NCI-H2171 (cell line): ENCODE measurements at regions not wholly inside any gene's neighbourhood (a gene's known extent, or its start where the extent isn't known, plus 50 kb on each side); places are given as distances from the start of the nearest gene placed in this dataset.
"Not testable (repeated sequence)": the region's sequence is repeated elsewhere in the genome, so short reads cannot be mapped to it uniquely, and the experiment has no call there.

Source experiments
- DNase-seq: peaks from one replicate; lab custom pipeline; 2025; lab: John Stamatoyannopoulos, UW

GRCh38 chr2:57434972-57435371 lies 611.6 kb upstream of the VRK2 start:
- no peak for DNase-seq

- no peak for DNase-seq
Measured at GRCh38 chr2:57437077-57437476, 609.5 kb upstream of the VRK2 start.

- no peak for DNase-seq
Measured at GRCh38 chr2:57440437-57440836, 606.2 kb upstream of the VRK2 start.

GRCh38 chr2:57443086-57443485 lies 603.5 kb upstream of the VRK2 start:
- no peak for DNase-seq

GRCh38 chr2:57443973-57444521 lies 602.6 kb upstream of the VRK2 start:
- DNase-seq = no peak

GRCh38 chr2:57444752-57445430 lies 601.7 kb upstream of the VRK2 start:
- DNase-seq = no peak

- no peak for DNase-seq
Measured at GRCh38 chr2:57448816-57449215, 597.8 kb upstream of the VRK2 start.

- no peak for DNase-seq
Measured at GRCh38 chr2:57450170-57450569, 596.4 kb upstream of the VRK2 start.

GRCh38 chr2:57452634-57453033 lies 594.0 kb upstream of the VRK2 start:
- DNase-seq = no peak

GRCh38 chr2:57453945-57454344 lies 592.7 kb upstream of the VRK2 start:
- DNase-seq = no peak

- no peak for DNase-seq
Measured at GRCh38 chr2:57460396-57461276, 586.0 kb upstream of the VRK2 start.

- DNase-seq = no peak
Measured at GRCh38 chr2:57461624-57462023, 585.0 kb upstream of the VRK2 start.

GRCh38 chr2:57465067-57465466 lies 581.5 kb upstream of the VRK2 start:
- DNase-seq = no peak

- no peak for DNase-seq
Measured at GRCh38 chr2:57465967-57466366, 580.6 kb upstream of the VRK2 start.

- no peak for DNase-seq
Measured at GRCh38 chr2:57475391-57475790, 571.2 kb upstream of the VRK2 start.

- DNase-seq = no peak
Measured at GRCh38 chr2:57479981-57480380, 566.6 kb upstream of the VRK2 start.

GRCh38 chr2:57488061-57488460 lies 558.5 kb upstream of the VRK2 start:
- no peak for DNase-seq

- no peak for DNase-seq
Measured at GRCh38 chr2:57490741-57491140, 555.9 kb upstream of the VRK2 start.

- DNase-seq = no peak
Measured at GRCh38 chr2:57491213-57491612, 555.4 kb upstream of the VRK2 start.

GRCh38 chr2:57493966-57494365 lies 552.6 kb upstream of the VRK2 start:
- not testable (repeated sequence) for DNase-seq

GRCh38 chr2:57497489-57498096 lies 549.0 kb upstream of the VRK2 start:
- DNase-seq = peak; percentile 43

GRCh38 chr2:57504787-57505186 lies 541.8 kb upstream of the VRK2 start:
- DNase-seq = no peak

- no peak for DNase-seq
Measured at GRCh38 chr2:57509189-57509588, 537.4 kb upstream of the VRK2 start.
